Hepatocyte (in vitro differentiated cells): ENCODE measurements at regions not wholly inside any gene's neighbourhood (a gene's known extent, or its start where the extent isn't known, plus 50 kb on each side); places are given as distances from the start of the nearest gene placed in this dataset.

Experiments
- DNase-seq: peaks from one replicate; pipeline ENCODE4 v3.0.0-alpha.2; 2016; ENCODE audit warnings: low spot score
- H2AFZ ChIP-seq: fragments of 200-600 bp; sonication (generic); 2 replicates; pipeline ENCODE4 v1.6.0; 2016; ENCODE audit warnings: antibody characterized with exemption, mild to moderate bottlenecking
- H3K27ac ChIP-seq: fragments of 200-600 bp; sonication (generic); 2 replicates; pipeline ENCODE4 v1.5.1; 2016; ENCODE audit warnings: mild to moderate bottlenecking
- H3K27me3 ChIP-seq: fragments of 200-600 bp; sonication (generic); 2 replicates; pipeline ENCODE4 v1.6.1; 2016
- H3K36me3 ChIP-seq: fragments of 200-600 bp; sonication (generic); replicated peaks from 2 replicates; pipeline ENCODE4 v1.5.1; 2016; ENCODE audit warnings: low read depth; ENCODE audit not compliant: insufficient read depth
- H3K4me1 ChIP-seq: fragments of 200-600 bp; sonication (generic); 2 replicates; pipeline ENCODE4 v1.5.1; 2016; ENCODE audit warnings: mild to moderate bottlenecking, moderate library complexity; ENCODE audit not compliant: insufficient read depth
- H3K4me2 ChIP-seq: fragments of 200-600 bp; sonication (generic); 2 replicates; pipeline ENCODE4 v1.6.0; 2016
- H3K4me3 ChIP-seq: fragments of 200-600 bp; sonication (generic); 2 replicates; pipeline ENCODE4 v1.5.1; 2016; ENCODE audit warnings: mild to moderate bottlenecking
- H3K79me2 ChIP-seq: fragments of 200-600 bp; sonication (generic); 2 replicates; pipeline ENCODE4 v1.6.0; 2017; ENCODE audit warnings: mild to moderate bottlenecking
- H3K9me2 ChIP-seq: fragments of 200-600 bp; sonication (generic); replicated peaks from 2 replicates; pipeline ENCODE4 v1.6.0; 2017; ENCODE audit warnings: mild to moderate bottlenecking; ENCODE audit not compliant: insufficient read depth
- H3K9me3 ChIP-seq: fragments of 200-600 bp; sonication (generic); 2 replicates; pipeline ENCODE4 v1.5.1; 2016; ENCODE audit warnings: low read depth, mild to moderate bottlenecking
- H4K20me1 ChIP-seq: fragments of 200-600 bp; sonication (generic); 2 replicates; pipeline ENCODE4 v1.6.0; 2016; ENCODE audit warnings: mild to moderate bottlenecking; ENCODE audit not compliant: insufficient read depth, poor library complexity, severe bottlenecking
- EZH2 ChIP-seq: fragments of 200-600 bp; sonication (generic); IDR thresholded peaks from 2 replicates; pipeline ENCODE4 v1.6.1; 2016; ENCODE audit warnings: antibody characterized with exemption, mild to moderate bottlenecking, borderline replicate concordance
- EZH2phosphoT487 ChIP-seq: fragments of 200-600 bp; sonication (generic); IDR thresholded peaks from one replicate; pipeline ENCODE4 v1.6.1; 2018; ENCODE audit warnings: antibody characterized with exemption, mild to moderate bottlenecking, low read depth, moderate library complexity; ENCODE audit not compliant: unreplicated experiment, severe bottlenecking
- WGBS: methylation state at CpG from one replicate; pipeline ENCODE4 v1.1.6; 2016; ENCODE audit warnings: low lambda C conversion rate; ENCODE audit errors: missing lambda C conversion rate; 5-methylcytosine and 5-hydroxymethylcytosine counted together
- TF ChIP-seq, protein P1 (sequence below): fragments of 200-600 bp; sonication (generic); IDR thresholded peaks from 2 replicates; pipeline ENCODE4 v1.5.1; 2016; ENCODE audit warnings: antibody characterized with exemption, mild to moderate bottlenecking; ENCODE audit not compliant: poor library complexity

DNA sequence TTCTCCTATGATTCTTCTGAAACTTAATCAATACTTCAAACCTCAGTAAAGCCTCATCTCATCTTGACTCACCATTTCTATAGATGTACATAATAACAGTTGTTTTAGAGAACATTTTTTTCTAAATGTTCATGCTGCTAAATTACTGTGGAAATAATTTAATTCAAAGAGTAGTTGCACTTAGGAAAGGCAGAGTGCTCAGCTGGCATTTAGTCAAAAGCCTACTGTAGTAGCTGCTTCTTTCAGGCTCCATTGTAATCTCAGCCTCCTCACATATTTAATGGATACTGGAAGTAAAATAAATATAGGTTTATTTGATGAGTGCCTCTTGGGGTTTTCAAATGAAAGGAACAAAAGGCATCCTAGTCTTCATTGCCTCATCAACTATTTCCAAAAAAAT lies 325.0 kb downstream of the CCER1 start:
- no peaks in the 10 kb centered on the region for H3K79me2 ChIP-seq
- no peaks in the 10 kb centered on the region for H3K36me3 ChIP-seq
- no peaks in the 10 kb centered on the region for H3K9me3 ChIP-seq
- H4K20me1 ChIP-seq, result no peaks in the 10 kb centered on the region
- no peak for TF ChIP-seq EZH2
- TF ChIP-seq, protein P1, sequence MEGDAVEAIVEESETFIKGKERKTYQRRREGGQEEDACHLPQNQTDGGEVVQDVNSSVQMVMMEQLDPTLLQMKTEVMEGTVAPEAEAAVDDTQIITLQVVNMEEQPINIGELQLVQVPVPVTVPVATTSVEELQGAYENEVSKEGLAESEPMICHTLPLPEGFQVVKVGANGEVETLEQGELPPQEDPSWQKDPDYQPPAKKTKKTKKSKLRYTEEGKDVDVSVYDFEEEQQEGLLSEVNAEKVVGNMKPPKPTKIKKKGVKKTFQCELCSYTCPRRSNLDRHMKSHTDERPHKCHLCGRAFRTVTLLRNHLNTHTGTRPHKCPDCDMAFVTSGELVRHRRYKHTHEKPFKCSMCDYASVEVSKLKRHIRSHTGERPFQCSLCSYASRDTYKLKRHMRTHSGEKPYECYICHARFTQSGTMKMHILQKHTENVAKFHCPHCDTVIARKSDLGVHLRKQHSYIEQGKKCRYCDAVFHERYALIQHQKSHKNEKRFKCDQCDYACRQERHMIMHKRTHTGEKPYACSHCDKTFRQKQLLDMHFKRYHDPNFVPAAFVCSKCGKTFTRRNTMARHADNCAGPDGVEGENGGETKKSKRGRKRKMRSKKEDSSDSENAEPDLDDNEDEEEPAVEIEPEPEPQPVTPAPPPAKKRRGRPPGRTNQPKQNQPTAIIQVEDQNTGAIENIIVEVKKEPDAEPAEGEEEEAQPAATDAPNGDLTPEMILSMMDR, result no peak
- TF ChIP-seq EZH2phosphoT487, result no peak
- H3K27me3 ChIP-seq, result no peaks in the 10 kb centered on the region
- H3K4me3 ChIP-seq, result no peak overlapping the region
- DNase-seq, result no peak
- H2AFZ ChIP-seq, result no peak overlapping the region
- no peak overlapping the region for H3K4me2 ChIP-seq
- H3K4me1 ChIP-seq, result no peaks in the 10 kb centered on the region
- H3K9me2 ChIP-seq, result no peaks in the 10 kb centered on the region
- H3K27ac ChIP-seq, result no peak overlapping the region

DNA sequence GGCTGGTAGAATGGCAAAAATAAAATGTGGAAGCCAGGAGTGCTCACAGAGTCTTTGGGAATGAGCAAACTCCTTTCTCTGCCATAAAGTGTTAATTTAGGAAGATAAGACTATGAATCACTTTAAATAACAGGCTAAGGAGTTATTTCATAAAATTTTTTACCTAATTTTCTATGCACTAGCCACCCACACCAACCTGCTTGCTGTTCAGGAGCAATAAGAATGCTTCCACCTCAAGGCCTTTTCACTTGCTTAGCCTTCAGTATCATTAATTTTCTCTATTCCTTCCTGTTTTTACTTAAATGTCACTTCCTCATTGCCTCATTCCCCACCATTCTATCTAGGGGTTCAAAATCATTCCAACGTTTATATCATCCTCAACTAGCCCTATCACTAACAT lies 326.8 kb downstream of the CCER1 start:
- H3K27ac ChIP-seq, result no peak overlapping the region
- no peaks in the 10 kb centered on the region for H3K9me3 ChIP-seq
- no peak for DNase-seq
- no peak for TF ChIP-seq EZH2
- no peak for TF ChIP-seq EZH2phosphoT487
- TF ChIP-seq, protein P1, result no peak
- no peaks in the 10 kb centered on the region for H3K79me2 ChIP-seq
- H3K9me2 ChIP-seq, result no peaks in the 10 kb centered on the region
- no peaks in the 10 kb centered on the region for H3K27me3 ChIP-seq
- no peak overlapping the region for H2AFZ ChIP-seq
- no peak overlapping the region for H3K4me3 ChIP-seq
- no peaks in the 10 kb centered on the region for H4K20me1 ChIP-seq
- H3K4me1 ChIP-seq, result no peaks in the 10 kb centered on the region
- 82% methylated on average over 1 of the region's 1 CpG for WGBS
- no peaks in the 10 kb centered on the region for H3K36me3 ChIP-seq
- no peak overlapping the region for H3K4me2 ChIP-seq

- DNase-seq, result no peak
- TF ChIP-seq, protein P1, result no peak
- TF ChIP-seq EZH2phosphoT487 (no peak), EZH2 (no peak)
- H2AFZ ChIP-seq, result no peak overlapping the region
These were observed 327.6 kb downstream of the CCER1 start for GRCh38 chr12:90627180-90627896.

GRCh38 chr12:90622431-90622830 lies 332.5 kb downstream of the CCER1 start:
- DNase-seq, result no peak
- Histone ChIP-seq H2AFZ (no peak overlapping the region), H3K4me3 (no peak overlapping the region), H3K9me3 (no peaks in the 10 kb centered on the region), H3K4me1 (no peaks in the 10 kb centered on the region), H3K36me3 (no peaks in the 10 kb centered on the region), H3K27ac (no peak overlapping the region), H3K27me3 (no peaks in the 10 kb centered on the region), H3K9me2 (no peaks in the 10 kb centered on the region), H3K4me2 (no peak overlapping the region), H3K79me2 (no peaks in the 10 kb centered on the region), H4K20me1 (no peaks in the 10 kb centered on the region)
- WGBS, result 58% methylated on average over 3 of the region's 3 CpGs
- no peak for TF ChIP-seq EZH2phosphoT487
- no peak for TF ChIP-seq EZH2
- TF ChIP-seq, protein P1, result no peak

More at GRCh38 chr12:90627180-90627896, 327.6 kb downstream of the CCER1 start:
- no peak overlapping the region for H3K4me3 ChIP-seq
- H3K36me3 ChIP-seq, result no peaks in the 10 kb centered on the region
- H3K4me1 ChIP-seq, result no peaks in the 10 kb centered on the region
- H3K4me2 ChIP-seq, result no peak overlapping the region
- no peaks in the 10 kb centered on the region for H3K9me3 ChIP-seq
- H3K79me2 ChIP-seq, result no peaks in the 10 kb centered on the region
- no peak overlapping the region for H3K27ac ChIP-seq
- H3K9me2 ChIP-seq, result no peaks in the 10 kb centered on the region
- no peaks in the 10 kb centered on the region for H4K20me1 ChIP-seq
- H3K27me3 ChIP-seq, result no peaks in the 10 kb centered on the region
- WGBS, result 86% methylated on average over 6 of the region's 6 CpGs
